Upper lobe of left lung (tissue), 6 donors: ENCODE measurements at regions not wholly inside any gene's neighbourhood (a gene's known extent, or its start where the extent isn't known, plus 50 kb on each side); places are given as distances from the start of the nearest gene placed in this dataset.

Experiments used
- ATAC-seq, 2 donors: fragments of 200-7000 bp; cut with Tn5 transposase; one replicate each; pipeline ENCODE4 v1.9.1; 2022; ENCODE audit warnings: mild to moderate bottlenecking in 2 of 2, moderate library complexity in 2 of 2; ENCODE audit not compliant: low FRiP score in 2 of 2
- DNase-seq, 2 donors: peaks; one replicate each; pipeline ENCODE4 v3.0.0-alpha.2; 2019 to 2020
- H3K27ac ChIP-seq, 4 donors: fragments of 200-600 bp; sonication (generic); one replicate each; pipeline ENCODE4 v1.5.1; 2016 to 2019
- H3K27me3 ChIP-seq, 4 donors: fragments of 200-600 bp; sonication (generic); one replicate each; pipeline ENCODE4 v1.5.1; 2017 to 2019
- H3K36me3 ChIP-seq, 4 donors: fragments of 200-600 bp; sonication (generic); one replicate each; pipeline ENCODE4 v1.5.1; 2016 to 2019
- H3K4me1 ChIP-seq, 4 donors: fragments of 200-600 bp; sonication (generic); one replicate each; pipeline ENCODE4 v1.5.1; 2018 to 2019
- H3K4me3 ChIP-seq, 4 donors: fragments of 200-600 bp; sonication (generic); one replicate each; pipeline ENCODE4 v1.5.1; 2017 to 2019; ENCODE audit warnings: mild to moderate bottlenecking in 2 of 4, moderate library complexity in 1 of 4
- H3K9me3 ChIP-seq, 4 donors: fragments of 200-600 bp; sonication (generic); one replicate each; pipeline ENCODE4 v1.5.1; 2018 to 2019
- CTCF ChIP-seq, 6 experiments: fragments of 450-650 bp in 4 of 6; fragments of 200-600 bp in 2 of 6; sonication (generic) in 2 of 6; IDR thresholded peaks; one replicate each; pipeline ENCODE4 v1.5.1; 2016 to 2019; ENCODE audit warnings: antibody characterized with exemption in 6 of 6
- EP300 ChIP-seq, 4 donors: sonication (generic); formaldehyde crosslinking; IDR thresholded peaks; one replicate each; pipeline ENCODE4 v1.5.1; 2017; ENCODE audit warnings: antibody characterized with exemption in 4 of 4, control low read depth in 2 of 4
- POLR2A ChIP-seq, 4 donors: fragments of 450-650 bp; IDR thresholded peaks; one replicate each; pipeline ENCODE4 v1.5.1; 2016 to 2017; ENCODE audit warnings: antibody characterized with exemption in 4 of 4, mild to moderate bottlenecking in 2 of 4
- POLR2AphosphoS5 ChIP-seq, 2 donors: sonication (generic); formaldehyde crosslinking; IDR thresholded peaks; one replicate each; pipeline ENCODE4 v1.5.1; 2017; ENCODE audit warnings: antibody characterized with exemption in 2 of 2
- WGBS, 2 donors: methylation state at CpG; one replicate each; pipeline ENCODE4 v1.1.5; 2017 to 2018; 5-methylcytosine and 5-hydroxymethylcytosine counted together
- donor health status: DM: no; HTN: no; CAD: no; lungs with moderate emphysema.
- donor health status: DM: no; HTN: yes; CAD: no; lungs with severe emphysema.

GRCh38 chr6:23413327-23414050, 712.5 kb upstream of the NRSN1 start:
- no peak for TF ChIP-seq POLR2A (IDR thresholded peaks at IDR 0.05)
- TF ChIP-seq CTCF (IDR thresholded peaks at IDR 0.05): no peak
- TF ChIP-seq POLR2AphosphoS5 (IDR thresholded peaks at IDR 0.05): no peak
- no peak for TF ChIP-seq EP300 (IDR thresholded peaks at IDR 0.05)
- no peaks in the 10 kb centered on the region for H3K9me3 ChIP-seq
- peaks cover 0 to 5% (median 0%) of the 10 kb centered on the region in 4 donors for H3K4me1 ChIP-seq
- no peak overlapping the region for H3K27ac ChIP-seq
- ATAC-seq (no peak), DNase-seq (no peak)
- no peak overlapping the region for H3K4me3 ChIP-seq
- no peaks in the 10 kb centered on the region for H3K36me3 ChIP-seq
- no peaks in the 10 kb centered on the region for H3K27me3 ChIP-seq
- 84 to 90% methylated on average over 2 of the region's 2 CpGs for WGBS, 2 donors

GRCh38 chr6:23414051-23414445, 712.0 kb upstream of the NRSN1 start:
- Histone ChIP-seq H3K27me3 (no peaks in the 10 kb centered on the region), H3K4me3 (no peak overlapping the region), H3K27ac (no peak overlapping the region), H3K4me1 (peaks cover 0 to 5% (median 0%) of the 10 kb centered on the region in 4 donors), H3K9me3 (no peaks in the 10 kb centered on the region), H3K36me3 (no peaks in the 10 kb centered on the region)
- TF ChIP-seq POLR2AphosphoS5 (IDR thresholded peaks at IDR 0.05) (no peak), POLR2A (IDR thresholded peaks at IDR 0.05) (no peak), CTCF (IDR thresholded peaks at IDR 0.05) (no peak), EP300 (IDR thresholded peaks at IDR 0.05) (no peak)
- no peak for DNase-seq
- WGBS, 2 donors: 0 to 6% methylated on average over 2 of the region's 2 CpGs
- no peak for ATAC-seq

- TF ChIP-seq POLR2AphosphoS5 (IDR thresholded peaks at IDR 0.05): no peak
- TF ChIP-seq EP300 (IDR thresholded peaks at IDR 0.05): no peak
- TF ChIP-seq POLR2A (IDR thresholded peaks at IDR 0.05): no peak
- no peak for TF ChIP-seq CTCF (IDR thresholded peaks at IDR 0.05)
- Histone ChIP-seq H3K27me3 (no peaks in the 10 kb centered on the region), H3K9me3 (no peaks in the 10 kb centered on the region), H3K4me1 (peaks cover 0 to 5% (median 0%) of the 10 kb centered on the region in 4 donors), H3K36me3 (no peaks in the 10 kb centered on the region), H3K27ac (no peak overlapping the region), H3K4me3 (no peak overlapping the region)
- no peak for DNase-seq
- no peak for ATAC-seq
- 54 to 76% methylated on average over 3 of the region's 3 CpGs for WGBS, 2 donors
These were observed 711.1 kb upstream of the NRSN1 start for GRCh38 chr6:23414922-23415321.

- no peak for ATAC-seq
- Histone ChIP-seq H3K36me3 (no peaks in the 10 kb centered on the region), H3K27me3 (no peaks in the 10 kb centered on the region), H3K4me1 (peaks cover 0 to 5% (median 0%) of the 10 kb centered on the region in 4 donors), H3K4me3 (no peak overlapping the region), H3K9me3 (no peaks in the 10 kb centered on the region), H3K27ac (no peak overlapping the region)
- 80 to 84% methylated on average over 5 of the region's 5 CpGs for WGBS, 2 donors
- no peak for TF ChIP-seq EP300 (IDR thresholded peaks at IDR 0.05)
- no peak for DNase-seq
These were observed 710.1 kb upstream of the NRSN1 start for GRCh38 chr6:23415819-23416427.

GRCh38 chr6:23417133-23417532, 708.9 kb upstream of the NRSN1 start:
- ATAC-seq (no peak), DNase-seq (no peak)
- TF ChIP-seq CTCF (IDR thresholded peaks at IDR 0.05): no peak
- no peak for TF ChIP-seq POLR2A (IDR thresholded peaks at IDR 0.05)
- no peak for TF ChIP-seq EP300 (IDR thresholded peaks at IDR 0.05)
- no peak for TF ChIP-seq POLR2AphosphoS5 (IDR thresholded peaks at IDR 0.05)
- no peak overlapping the region for H3K4me3 ChIP-seq
- H3K4me1 ChIP-seq: peaks cover 0 to 5% (median 0%) of the 10 kb centered on the region in 4 donors
- no peak overlapping the region for H3K27ac ChIP-seq
- no peaks in the 10 kb centered on the region for H3K27me3 ChIP-seq
- 90 to 91% methylated on average over 9 of the region's 9 CpGs for WGBS, 2 donors
- H3K9me3 ChIP-seq: no peaks in the 10 kb centered on the region
- H3K36me3 ChIP-seq: no peaks in the 10 kb centered on the region
